ENCODE measurements at regions not wholly inside any gene's neighbourhood (a gene's known extent, or its start where the extent isn't known, plus 50 kb on each side); places are given as distances from the start of the nearest gene placed in this dataset.

DNA sequence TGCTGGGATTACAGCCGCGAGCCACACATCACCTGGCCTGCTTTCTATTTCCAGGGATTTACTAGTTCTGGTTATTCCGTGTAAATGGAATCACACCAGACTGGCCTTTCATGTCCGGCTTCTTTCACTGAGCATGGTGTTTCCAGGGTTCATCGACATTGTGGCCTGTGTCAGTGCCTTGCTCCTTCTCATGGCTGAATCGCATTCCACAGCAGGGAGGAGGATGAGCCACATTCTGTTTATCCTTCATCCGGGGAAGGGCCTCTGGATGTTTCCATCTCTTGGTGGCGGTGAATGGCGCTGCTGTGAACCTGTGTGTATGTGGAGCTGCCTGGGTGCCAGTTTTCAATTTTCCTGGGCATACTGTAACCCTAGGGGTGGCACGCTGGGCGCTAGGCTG lies 58.7 kb upstream of the RNU6ATAC start:
- in situ Hi-C loops (cut with HindIII; ENCODE audit: low pct_unique_long_range_greater_than_20kb, low sequenced_read_pairs) = no loop called here

DNA sequence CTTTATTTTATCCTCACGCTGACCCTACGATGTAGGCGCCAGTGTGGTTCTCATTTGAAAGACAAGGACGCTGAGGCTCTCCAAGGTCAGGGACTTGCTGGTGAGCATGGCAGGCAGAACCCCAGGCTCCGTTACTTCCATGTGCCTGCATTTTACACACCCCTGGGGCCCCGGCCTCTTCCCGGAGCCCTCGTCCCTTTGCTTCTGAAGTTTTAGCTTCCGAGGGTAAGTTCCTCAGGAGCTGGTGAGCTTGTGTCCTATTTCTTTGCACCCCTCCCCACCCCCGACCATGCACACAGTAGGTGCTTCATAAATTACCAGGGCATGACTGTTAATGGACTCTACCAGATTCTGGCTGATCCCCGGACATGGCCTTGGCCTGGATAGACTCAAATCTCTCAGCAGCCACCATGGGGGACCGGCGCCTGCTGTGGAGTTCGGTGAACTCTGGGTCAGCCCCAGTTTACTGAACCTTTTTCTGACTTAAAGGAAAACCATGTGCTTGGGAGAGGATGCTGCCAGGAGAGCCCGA lies 59.3 kb upstream of the RNU6ATAC start:
- in situ Hi-C loops (cut with HindIII; ENCODE audit: low pct_unique_long_range_greater_than_20kb, low sequenced_read_pairs) = no loop called here
- no peak for DNase-seq (ENCODE audit: low read depth in 1 of 2, low spot score in 1 of 2)
- TF ChIP-seq JUND (IDR thresholded peaks at IDR 0.05; ENCODE audit: low read depth) = no peak

More for the DNA sequence above, 58.7 kb upstream of the RNU6ATAC start:
- no peak for TF ChIP-seq JUND (IDR thresholded peaks at IDR 0.05; ENCODE audit: low read depth)
- DNase-seq (ENCODE audit: low read depth in 1 of 2, low spot score in 1 of 2) = peak in 1 of 2 experiments; percentile 48

DNA sequence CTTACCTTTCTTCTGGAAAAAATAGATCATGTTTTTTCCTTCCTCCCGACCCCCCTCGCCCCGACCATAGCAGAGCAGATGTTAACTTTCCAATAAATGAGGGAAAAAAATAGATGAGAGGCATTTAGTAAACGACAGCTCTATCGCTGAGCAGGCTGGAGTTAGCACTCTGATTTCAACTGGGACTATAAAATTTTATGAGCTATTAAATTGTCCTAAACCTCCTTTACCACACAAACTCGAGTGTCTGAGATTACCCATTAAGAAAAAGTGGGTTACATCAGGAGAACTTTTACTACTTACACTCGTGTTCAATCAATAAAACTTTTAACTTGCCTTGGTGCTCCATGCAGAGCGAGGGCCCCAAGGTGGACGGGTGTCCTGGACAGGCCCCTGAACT lies 59.8 kb upstream of the RNU6ATAC start:
- DNase-seq (ENCODE audit: low read depth in 1 of 2, low spot score in 1 of 2) = no peak
- no peak for TF ChIP-seq JUND (IDR thresholded peaks at IDR 0.05; ENCODE audit: low read depth)

DNA sequence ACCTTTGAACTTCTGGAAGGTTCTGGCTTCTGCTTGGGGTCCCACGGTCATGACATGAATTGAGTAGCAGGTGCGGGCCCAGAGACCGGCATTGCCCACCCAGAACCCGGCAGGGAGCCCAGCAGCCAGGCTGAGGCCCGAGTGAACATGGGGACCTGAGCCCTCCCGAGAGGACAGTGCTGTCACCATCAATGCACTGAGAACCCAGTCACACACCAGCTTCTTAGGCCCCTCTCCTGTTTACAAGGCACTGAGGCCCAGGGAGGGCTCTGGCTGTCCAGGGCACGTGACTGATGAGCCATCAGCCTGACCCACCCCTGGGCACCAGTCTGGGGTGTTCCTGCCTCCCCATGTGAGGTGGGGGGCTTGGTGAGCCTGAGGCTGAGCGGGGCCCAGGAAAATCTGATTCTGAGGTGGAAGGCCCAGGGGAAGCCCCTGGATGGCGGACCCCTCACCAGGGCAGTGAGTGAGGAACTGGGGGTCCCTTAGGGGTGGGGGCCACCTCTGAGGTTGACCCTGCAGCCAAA lies 60.3 kb upstream of the RNU6ATAC start:
- TF ChIP-seq JUND (IDR thresholded peaks at IDR 0.05; ENCODE audit: low read depth) = no peak
- in situ Hi-C loops (cut with HindIII; ENCODE audit: low pct_unique_long_range_greater_than_20kb, low sequenced_read_pairs) = no loop called here
- no peak for DNase-seq (ENCODE audit: low read depth in 1 of 2, low spot score in 1 of 2)

More for the DNA sequence above, 59.8 kb upstream of the RNU6ATAC start:
- in situ Hi-C loops (cut with HindIII; ENCODE audit: low pct_unique_long_range_greater_than_20kb, low sequenced_read_pairs) = no loop called here

DNA sequence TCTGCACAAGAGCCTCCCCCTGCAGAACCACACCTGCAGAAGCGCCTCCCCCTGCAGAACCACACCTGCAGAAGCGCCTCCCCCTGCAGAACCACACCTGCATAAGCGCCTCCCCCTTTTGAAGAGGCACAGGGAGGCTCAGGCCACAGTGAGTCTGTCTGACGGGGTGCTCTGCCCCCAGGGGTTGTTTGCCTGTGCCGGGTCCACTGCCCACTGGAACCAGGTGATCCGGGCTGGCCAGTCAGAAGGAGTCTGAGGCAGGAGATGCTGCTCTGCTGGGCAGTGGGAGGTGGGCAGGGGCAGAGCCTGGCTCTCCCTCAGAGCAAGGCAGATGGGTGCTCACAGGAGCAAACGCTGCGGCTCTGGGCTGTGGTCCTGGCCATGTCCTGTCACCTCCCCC lies 60.8 kb upstream of the RNU6ATAC start:
- in situ Hi-C loops (cut with HindIII; ENCODE audit: low pct_unique_long_range_greater_than_20kb, low sequenced_read_pairs) = no loop called here
- DNase-seq (ENCODE audit: low read depth in 1 of 2, low spot score in 1 of 2) = no peak
- TF ChIP-seq JUND (IDR thresholded peaks at IDR 0.05; ENCODE audit: low read depth) = no peak

DNA sequence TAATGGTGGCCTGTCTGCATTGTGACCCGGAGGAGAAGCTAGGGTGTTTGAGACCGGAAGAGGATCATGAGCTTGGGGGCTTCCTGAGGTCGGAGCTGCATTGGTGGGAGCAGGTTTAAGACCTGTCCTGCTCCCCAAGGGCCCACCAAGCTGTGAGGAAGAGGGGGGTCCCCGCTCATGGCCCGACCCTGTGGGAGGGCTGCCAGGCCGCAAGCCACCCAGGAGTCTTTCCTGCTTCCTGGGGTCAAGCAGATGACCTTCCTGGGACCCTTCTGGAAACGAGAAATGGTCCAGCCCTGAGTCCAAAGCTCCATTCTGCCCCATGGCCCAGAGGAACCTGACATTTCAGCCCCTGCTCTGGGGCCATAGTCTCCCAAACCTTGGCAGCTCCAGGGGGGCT lies 61.5 kb upstream of the RNU6ATAC start:
- DNase-seq (ENCODE audit: low read depth in 1 of 2, low spot score in 1 of 2) = no peak
- in situ Hi-C loops (cut with HindIII; ENCODE audit: low pct_unique_long_range_greater_than_20kb, low sequenced_read_pairs) = no loop called here

DNA sequence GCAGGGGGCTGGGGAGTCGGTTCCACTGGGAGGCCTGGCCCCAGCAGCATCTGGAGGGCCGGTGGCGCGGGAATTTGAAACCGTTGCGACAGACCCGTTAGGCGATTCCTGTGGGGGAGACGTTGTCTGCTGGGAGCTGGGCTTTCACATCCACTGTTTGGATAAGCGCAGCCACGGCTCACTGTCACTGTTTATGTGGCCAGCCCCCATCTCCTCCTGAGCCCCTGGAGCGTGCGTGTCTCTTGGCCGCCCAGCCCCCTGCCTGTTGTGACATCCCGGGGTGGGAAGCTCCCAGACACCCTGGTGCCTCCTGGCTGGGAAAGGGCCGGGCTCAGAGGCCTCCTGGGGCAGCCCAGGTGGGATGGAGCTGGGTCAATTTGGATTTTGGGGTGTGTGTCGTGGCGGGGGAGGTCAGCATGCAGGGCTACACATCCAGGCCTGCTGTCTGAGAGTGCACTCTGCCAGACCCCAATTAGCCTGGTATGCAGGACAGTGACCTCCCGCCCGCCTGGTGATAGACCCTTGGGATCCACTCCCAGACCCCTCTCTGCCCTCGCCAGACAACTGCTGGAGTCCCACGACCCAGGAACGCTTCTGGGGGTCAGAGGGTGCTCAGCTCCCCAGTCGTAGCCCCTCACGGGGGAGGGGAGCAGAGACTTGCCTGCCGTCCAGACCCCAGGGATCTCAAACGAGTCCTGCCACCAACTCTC lies 62.0 kb upstream of the RNU6ATAC start:
- no peak for TF ChIP-seq JUND (IDR thresholded peaks at IDR 0.05; ENCODE audit: low read depth)
- in situ Hi-C loops (cut with HindIII; ENCODE audit: low pct_unique_long_range_greater_than_20kb, low sequenced_read_pairs) = no loop called here
- DNase-seq (ENCODE audit: low read depth in 1 of 2, low spot score in 1 of 2) = no peak

More for the DNA sequence above, 61.5 kb upstream of the RNU6ATAC start:
- no peak for TF ChIP-seq JUND (IDR thresholded peaks at IDR 0.05; ENCODE audit: low read depth)

- DNase-seq (ENCODE audit: low read depth in 1 of 2, low spot score in 1 of 2) = no peak
- TF ChIP-seq JUND (IDR thresholded peaks at IDR 0.05; ENCODE audit: low read depth) = no peak
- in situ Hi-C loops (cut with HindIII; ENCODE audit: low pct_unique_long_range_greater_than_20kb, low sequenced_read_pairs) = no loop called here
Measured at GRCh38 chr9:134227451-134228411, 63.4 kb upstream of the RNU6ATAC start.

DNA sequence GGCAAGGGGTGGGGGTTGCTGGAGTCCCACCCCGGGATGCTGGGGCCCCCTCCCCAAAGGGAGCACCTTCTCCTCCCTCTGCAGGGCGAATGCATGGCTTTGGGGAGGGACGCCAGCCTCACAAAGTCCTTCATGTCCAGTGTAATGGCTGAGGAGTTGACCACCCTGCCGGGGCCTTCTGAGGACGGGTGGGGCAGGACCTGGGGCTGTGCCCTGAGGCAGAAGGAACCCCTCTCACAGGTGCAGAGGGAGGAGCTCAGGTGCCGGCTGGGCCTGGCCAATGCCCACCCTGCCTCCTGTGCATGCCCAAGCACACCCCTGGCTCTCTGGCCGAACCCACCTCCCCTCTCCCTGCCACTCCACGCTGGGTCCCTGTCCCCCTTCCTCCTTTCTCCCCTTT lies 64.3 kb upstream of the RNU6ATAC start:
- no peak for TF ChIP-seq JUND (IDR thresholded peaks at IDR 0.05; ENCODE audit: low read depth)
- in situ Hi-C loops (cut with HindIII; ENCODE audit: low pct_unique_long_range_greater_than_20kb, low sequenced_read_pairs) = no loop called here

DNA sequence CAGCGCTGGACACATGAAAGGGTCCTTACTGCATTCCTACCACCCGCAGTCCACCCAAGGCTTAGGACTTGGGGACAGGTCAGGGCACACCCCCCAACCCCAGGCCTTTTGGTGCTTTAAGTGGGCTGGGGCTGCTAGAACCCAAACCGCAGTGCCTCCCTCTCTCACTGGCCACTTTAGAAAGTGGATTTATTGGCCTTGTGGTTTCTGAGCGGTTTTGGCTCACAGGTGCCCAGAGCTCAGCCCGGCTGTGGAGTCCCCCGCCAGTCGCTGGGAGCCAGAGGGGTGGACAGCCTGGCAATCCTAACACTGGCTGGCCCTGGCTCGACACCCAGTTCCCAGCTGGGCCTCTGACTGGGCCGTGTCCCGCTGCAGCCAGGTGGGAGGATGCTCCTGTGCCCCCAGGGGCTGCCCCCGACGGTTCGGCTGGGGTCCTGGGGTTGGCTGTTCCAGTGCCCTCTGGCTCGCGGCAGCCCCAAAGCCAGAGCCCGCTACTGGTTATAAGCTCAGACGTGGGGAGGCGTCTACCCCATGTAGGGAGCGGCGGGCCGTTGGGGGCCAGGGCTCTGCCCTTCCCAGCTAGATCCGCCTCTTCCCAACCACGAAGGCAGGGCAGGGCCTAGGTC lies 65.2 kb upstream of the RNU6ATAC start:
- no peak for DNase-seq (ENCODE audit: low read depth in 1 of 2, low spot score in 1 of 2)
- in situ Hi-C loops (cut with HindIII; ENCODE audit: low pct_unique_long_range_greater_than_20kb, low sequenced_read_pairs) = no loop called here
- no peak for TF ChIP-seq JUND (IDR thresholded peaks at IDR 0.05; ENCODE audit: low read depth)

More for the DNA sequence above, 64.3 kb upstream of the RNU6ATAC start:
- DNase-seq (ENCODE audit: low read depth in 1 of 2, low spot score in 1 of 2) = no peak

GRCh38 chr9:134230092-134230941 lies 66.0 kb upstream of the RNU6ATAC start:
- in situ Hi-C loops (cut with HindIII; ENCODE audit: low pct_unique_long_range_greater_than_20kb, low sequenced_read_pairs) = no loop called here
- no peak for DNase-seq (ENCODE audit: low read depth in 1 of 2, low spot score in 1 of 2)
- TF ChIP-seq JUND (IDR thresholded peaks at IDR 0.05; ENCODE audit: low read depth) = no peak
